Duodenal mucosa (tissue), 2 donors: ENCODE measurements at regions not wholly inside any gene's neighbourhood (a gene's known extent, or its start where the extent isn't known, plus 50 kb on each side); places are given as distances from the start of the nearest gene placed in this dataset.
"Not testable (repeated sequence)": the region's sequence is repeated elsewhere in the genome, so short reads cannot be mapped to it uniquely, and the experiment has no call there.

Experiments used
- H3K27ac ChIP-seq: one replicate; pipeline ENCODE4 v1.7.0; 2013; ENCODE audit warnings: low read depth, low read length
- H3K27me3 ChIP-seq, 2 donors: one replicate each; pipeline ENCODE4 v1.7.0; 2013; ENCODE audit warnings: low read length in 2 of 2, control low read depth in 1 of 2; ENCODE audit not compliant: insufficient read depth in 2 of 2, control insufficient read depth in 1 of 2
- H3K36me3 ChIP-seq, 2 donors: one replicate each; pipeline ENCODE4 v1.7.0; 2013; ENCODE audit warnings: low read length in 2 of 2, control low read depth in 1 of 2; ENCODE audit not compliant: insufficient read depth in 2 of 2, control insufficient read depth in 1 of 2
- H3K4me1 ChIP-seq, 2 donors: one replicate each; pipeline ENCODE4 v1.7.0; 2013; ENCODE audit warnings: low read length in 2 of 2, control low read depth in 1 of 2; ENCODE audit not compliant: insufficient read depth in 2 of 2, control insufficient read depth in 1 of 2
- H3K4me3 ChIP-seq, 2 donors: one replicate each; pipeline ENCODE4 v1.7.0; 2013; ENCODE audit warnings: low read length in 2 of 2, low read depth in 1 of 2
- H3K9ac ChIP-seq, 2 donors: one replicate each; pipeline ENCODE4 v1.7.0; 2013; ENCODE audit warnings: low read length in 2 of 2, low read depth in 1 of 2
- H3K9me3 ChIP-seq, 2 donors: one replicate each; pipeline ENCODE4 v1.7.0; 2013; ENCODE audit warnings: low read length in 2 of 2, control low read depth in 1 of 2; ENCODE audit not compliant: control insufficient read depth in 1 of 2

DNA sequence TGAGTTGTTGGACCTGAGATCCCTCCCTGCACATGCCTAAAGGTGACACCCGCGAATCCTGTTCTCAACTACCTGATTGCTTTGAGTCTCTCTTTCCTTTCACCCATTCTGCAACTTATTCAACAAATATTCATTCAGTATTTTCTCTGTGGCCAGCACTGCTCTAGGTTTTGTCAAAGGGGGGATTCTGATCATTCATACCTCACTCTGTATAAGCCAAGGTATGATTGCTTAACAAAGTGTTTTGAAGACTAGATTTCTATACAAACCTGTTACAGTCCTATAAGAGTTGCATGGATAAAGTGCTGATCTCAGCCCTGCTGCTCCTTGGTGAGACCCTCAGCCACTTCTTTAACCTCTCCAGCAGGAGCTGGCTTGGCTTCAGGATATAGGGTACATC lies 409.7 kb downstream of the KCNRG start:
- peaks cover 9 to 21% of the 10 kb centered on the region in 2 donors for H3K4me1 ChIP-seq
- H3K27ac ChIP-seq = no peak overlapping the region
- no peak overlapping the region for H3K4me3 ChIP-seq
- no peak overlapping the region for H3K9ac ChIP-seq
- no peaks in the 10 kb centered on the region for H3K27me3 ChIP-seq
- no peaks in the 10 kb centered on the region for H3K9me3 ChIP-seq
- no peaks in the 10 kb centered on the region for H3K36me3 ChIP-seq

DNA sequence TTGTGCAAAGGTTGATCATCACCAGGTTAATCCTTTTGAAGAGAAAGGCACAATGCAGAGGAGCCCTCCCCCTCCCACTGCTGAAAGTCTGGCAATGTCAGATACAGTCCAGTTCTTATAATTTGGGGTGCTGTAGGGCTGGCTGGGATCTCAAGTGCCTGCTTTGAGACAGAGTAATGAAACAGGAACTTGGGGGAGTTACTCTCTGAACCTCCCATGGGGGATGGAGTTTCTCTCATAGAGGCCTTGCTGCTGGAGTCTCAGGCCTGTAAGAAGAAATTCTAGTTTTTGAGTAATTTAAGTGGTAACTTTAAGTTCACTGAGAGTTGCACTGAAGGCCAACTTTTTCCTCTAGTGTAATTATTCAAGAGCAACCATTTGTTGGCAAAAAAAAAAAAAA lies 410.5 kb downstream of the KCNRG start:
- Histone ChIP-seq H3K4me3 (no peak overlapping the region), H3K27ac (no peak overlapping the region), H3K4me1 (peaks cover 9 to 21% of the 10 kb centered on the region in 2 donors)

DNA sequence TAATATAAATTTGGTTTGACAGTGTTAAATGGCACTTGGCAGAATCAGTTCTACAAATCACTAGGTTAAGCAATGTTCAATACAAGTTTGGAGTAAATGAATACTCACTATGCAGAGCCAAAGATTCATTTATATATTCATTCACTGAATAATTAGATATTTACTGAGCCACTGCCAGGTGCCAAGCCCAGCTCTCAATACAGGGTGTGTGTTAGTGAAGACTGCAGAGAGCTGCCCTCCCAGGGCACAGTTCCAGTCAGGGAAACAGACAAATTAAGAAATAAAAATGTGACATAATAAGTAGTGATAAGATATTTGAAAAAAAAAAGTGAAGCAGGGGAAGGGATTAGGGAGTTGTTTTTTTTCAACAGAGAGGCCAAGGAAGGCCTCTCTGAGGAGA lies 411.7 kb downstream of the KCNRG start:
- Histone ChIP-seq H3K27ac (no peak overlapping the region), H3K9me3 (no peaks in the 10 kb centered on the region), H3K9ac (no peak overlapping the region), H3K27me3 (no peaks in the 10 kb centered on the region), H3K4me1 (peaks cover 7 to 18% of the 10 kb centered on the region in 2 donors), H3K36me3 (no peaks in the 10 kb centered on the region), H3K4me3 (no peak overlapping the region)

More for the DNA sequence above, 410.5 kb downstream of the KCNRG start:
- Histone ChIP-seq H3K27me3 (no peaks in the 10 kb centered on the region), H3K36me3 (no peaks in the 10 kb centered on the region), H3K9me3 (no peaks in the 10 kb centered on the region), H3K9ac (no peak overlapping the region)

DNA sequence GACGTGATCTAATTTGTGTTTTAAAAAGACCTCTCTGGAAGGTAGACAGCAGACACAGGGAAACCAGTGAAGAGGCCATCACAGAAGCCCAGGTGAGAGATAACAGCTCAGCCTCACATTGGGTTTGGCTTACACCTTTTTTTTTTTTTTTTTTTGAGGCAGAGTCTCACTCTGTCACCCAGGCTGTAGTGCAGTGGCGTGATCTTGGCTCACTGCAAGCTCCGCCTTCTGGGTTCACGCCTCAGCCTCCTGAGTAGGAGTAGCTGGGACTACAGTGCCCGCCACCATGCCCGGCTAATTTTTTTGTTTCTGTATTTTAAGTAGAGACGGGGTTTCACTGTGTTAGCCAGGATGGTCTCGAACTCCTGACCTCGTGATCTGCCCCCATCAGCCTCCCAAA lies 412.3 kb downstream of the KCNRG start:
- peaks cover 2 to 13% of the 10 kb centered on the region in 2 donors for H3K4me1 ChIP-seq
- not testable (repeated sequence) for H3K9me3 ChIP-seq, H3K27ac ChIP-seq, H3K4me3 ChIP-seq, H3K9ac ChIP-seq, H3K27me3 ChIP-seq, H3K36me3 ChIP-seq

DNA sequence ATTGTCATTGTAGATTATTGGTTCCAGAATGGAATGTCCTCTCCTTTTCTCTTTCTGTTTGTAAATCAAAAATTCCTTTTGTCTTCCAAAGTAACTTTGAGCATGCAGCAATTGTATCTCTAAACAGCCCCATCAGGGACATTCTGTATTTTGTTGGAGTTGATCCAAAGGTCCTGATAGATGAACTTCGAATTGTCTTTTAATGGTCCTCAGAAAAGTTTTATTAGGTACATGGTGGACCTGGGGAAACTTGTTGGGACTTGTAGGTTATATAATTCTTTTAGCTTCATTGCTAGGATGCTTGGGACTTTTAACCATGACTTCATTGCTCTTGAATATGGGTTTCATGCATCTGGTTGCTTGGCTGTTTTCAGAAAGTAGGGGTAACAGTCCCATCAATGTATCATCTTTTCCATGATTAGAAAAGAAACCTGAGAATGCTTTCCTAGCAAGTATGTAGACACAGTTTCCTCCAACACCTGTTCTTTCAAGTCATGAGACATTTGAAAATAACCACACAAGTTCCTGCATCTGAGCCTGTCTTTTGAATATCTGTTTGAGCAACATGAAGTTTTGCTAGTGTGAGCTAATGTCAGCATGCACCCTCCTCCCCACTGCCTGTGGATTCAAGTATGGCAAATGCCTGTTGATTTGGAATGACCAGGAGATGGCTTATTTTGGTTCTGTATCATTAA lies 413.1 kb downstream of the KCNRG start:
- Histone ChIP-seq H3K4me3 (no peak overlapping the region), H3K36me3 (no peaks in the 10 kb centered on the region), H3K27ac (no peak overlapping the region), H3K9me3 (no peaks in the 10 kb centered on the region), H3K27me3 (no peaks in the 10 kb centered on the region), H3K9ac (no peak overlapping the region), H3K4me1 (peaks cover 0 to 10% of the 10 kb centered on the region in 2 donors)

DNA sequence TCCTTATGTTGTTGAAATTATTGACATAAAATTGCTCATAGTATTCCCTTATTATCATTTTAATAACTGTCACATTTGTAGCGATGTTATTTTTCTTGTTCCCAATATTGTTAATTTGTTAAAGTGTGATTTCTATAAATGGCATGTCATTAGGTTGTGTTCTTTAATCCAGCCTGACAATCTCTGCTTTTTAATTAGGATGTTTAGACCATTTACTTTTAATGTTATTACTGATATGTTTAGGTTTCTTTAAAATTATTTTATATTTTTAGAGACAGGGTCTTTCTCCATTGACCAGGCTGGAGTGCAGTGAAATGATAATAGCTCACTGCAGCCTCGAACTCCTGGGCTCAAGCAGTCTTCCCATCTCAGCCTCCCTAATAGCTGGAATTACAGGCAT lies 408.5 kb downstream of the DLEU7 start:
- Histone ChIP-seq H3K4me1 (no peaks in the 10 kb centered on the region), H3K4me3 (no peak overlapping the region), H3K36me3 (no peaks in the 10 kb centered on the region), H3K9ac (no peak overlapping the region), H3K27ac (no peak overlapping the region), H3K27me3 (no peaks in the 10 kb centered on the region), H3K9me3 (no peaks in the 10 kb centered on the region)

DNA sequence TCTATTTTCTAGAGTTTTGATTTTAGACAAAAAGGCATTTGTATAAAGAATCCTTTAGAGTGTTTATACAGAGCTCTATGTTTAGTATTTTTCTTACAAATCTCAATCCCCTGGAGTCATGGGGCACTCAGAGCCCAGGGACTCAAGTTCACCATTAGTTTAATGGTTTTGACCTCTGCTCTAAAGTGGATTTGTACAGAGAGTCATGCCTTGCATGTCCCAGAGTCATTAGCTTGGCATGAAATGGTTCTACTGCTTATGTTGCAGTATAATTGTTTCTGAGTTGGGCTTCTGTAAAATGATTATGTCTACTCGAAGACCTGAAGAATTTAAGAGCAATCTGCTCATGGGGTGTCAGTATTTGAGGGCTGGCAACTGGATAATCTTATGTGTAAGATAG lies 406.2 kb downstream of the DLEU7 start:
- no peak overlapping the region for H3K9ac ChIP-seq

DNA sequence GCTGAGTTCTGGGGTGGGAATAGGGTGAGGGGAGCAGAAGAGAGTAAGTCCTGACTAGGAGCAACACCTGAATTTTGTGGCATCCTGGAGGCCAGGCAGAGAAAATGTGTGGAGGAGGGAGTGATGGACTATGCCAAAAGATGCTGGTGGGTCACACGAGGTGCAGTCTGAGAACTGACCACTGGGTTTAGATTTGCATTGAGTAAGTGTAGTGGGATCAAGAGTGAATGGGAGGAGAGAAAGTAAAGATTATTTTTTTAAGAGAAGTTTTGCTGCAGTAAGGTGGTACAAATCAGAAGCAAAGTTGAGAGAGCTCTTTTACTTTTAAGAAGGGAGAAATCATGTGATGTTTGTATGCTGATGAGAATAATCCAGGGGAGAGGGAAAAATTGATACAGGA lies 405.1 kb downstream of the DLEU7 start:
- Histone ChIP-seq H3K4me1 (no peaks in the 10 kb centered on the region), H3K9ac (no peak overlapping the region), H3K36me3 (no peaks in the 10 kb centered on the region), H3K9me3 (no peaks in the 10 kb centered on the region), H3K4me3 (no peak overlapping the region), H3K27ac (no peak overlapping the region), H3K27me3 (no peaks in the 10 kb centered on the region)

More for the DNA sequence above, 406.2 kb downstream of the DLEU7 start:
- H3K27me3 ChIP-seq = no peaks in the 10 kb centered on the region
- no peak overlapping the region for H3K4me3 ChIP-seq
- no peaks in the 10 kb centered on the region for H3K9me3 ChIP-seq
- H3K36me3 ChIP-seq = no peaks in the 10 kb centered on the region
- H3K4me1 ChIP-seq = no peaks in the 10 kb centered on the region
- H3K27ac ChIP-seq = no peak overlapping the region

DNA sequence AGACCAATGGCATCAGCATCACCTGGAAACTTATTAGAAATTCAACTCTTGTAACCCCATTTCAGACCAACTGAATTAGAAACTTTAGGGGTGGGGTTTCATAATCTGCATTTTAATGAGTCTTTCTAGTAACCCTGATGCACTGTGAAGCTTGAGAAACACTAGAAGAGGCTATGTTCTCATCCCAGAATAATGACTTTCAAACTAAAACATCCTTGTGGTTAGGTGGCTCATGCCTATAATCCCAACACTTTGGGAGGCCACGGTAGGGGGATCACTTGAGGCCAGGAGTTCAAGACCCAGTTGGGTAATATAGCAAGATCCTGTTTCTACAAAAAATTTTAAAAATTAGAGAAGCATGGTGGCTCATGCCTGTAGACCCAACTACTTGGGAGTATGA lies 402.4 kb downstream of the DLEU7 start:
- Histone ChIP-seq H3K27me3 (no peaks in the 10 kb centered on the region), H3K4me3 (no peak overlapping the region), H3K9me3 (no peaks in the 10 kb centered on the region), H3K9ac (no peak overlapping the region), H3K4me1 (no peaks in the 10 kb centered on the region), H3K36me3 (no peaks in the 10 kb centered on the region), H3K27ac (no peak overlapping the region)

DNA sequence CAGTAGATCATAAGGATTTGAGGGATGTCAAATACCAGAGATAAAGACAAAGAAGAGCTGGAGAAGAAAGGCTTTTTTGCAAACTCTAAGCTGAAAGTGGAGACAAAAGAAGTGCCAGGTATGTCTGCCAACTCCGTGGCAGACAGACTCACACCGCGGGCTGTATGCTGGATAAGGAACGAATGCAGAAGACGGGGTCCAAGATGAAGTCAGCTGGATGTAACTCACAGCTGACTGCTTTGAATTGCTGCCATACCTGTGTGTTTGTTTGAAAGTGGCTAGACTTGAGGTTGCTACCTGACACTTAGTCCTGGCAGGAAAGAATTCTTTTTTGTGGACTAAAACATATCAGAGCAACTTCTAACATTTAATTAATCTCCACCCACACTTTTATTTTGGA lies 398.8 kb downstream of the DLEU7 start:
- no peaks in the 10 kb centered on the region for H3K4me1 ChIP-seq
- H3K36me3 ChIP-seq = no peaks in the 10 kb centered on the region
- H3K27ac ChIP-seq = no peak overlapping the region
- H3K9me3 ChIP-seq = no peaks in the 10 kb centered on the region
- H3K9ac ChIP-seq = no peak overlapping the region
- no peaks in the 10 kb centered on the region for H3K27me3 ChIP-seq
- H3K4me3 ChIP-seq = no peak overlapping the region

DNA sequence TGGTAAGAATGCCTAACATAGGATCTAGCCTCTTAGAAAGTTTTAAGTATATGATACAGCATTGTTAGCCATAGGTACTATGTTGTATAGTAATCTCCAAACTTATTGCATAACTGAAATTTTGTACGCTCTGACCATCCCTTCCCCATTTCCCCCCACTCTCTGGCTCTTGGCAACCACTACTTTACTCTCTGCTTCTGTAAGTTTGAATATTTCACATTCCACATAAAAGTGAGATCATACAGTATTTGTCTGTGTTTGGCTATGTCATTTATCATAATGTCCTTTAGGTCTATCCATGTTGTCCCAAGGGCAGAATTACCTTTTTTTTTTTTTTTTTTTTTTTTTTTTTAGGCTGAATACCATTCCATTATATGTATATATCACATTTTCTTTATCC lies 396.9 kb downstream of the DLEU7 start:
- Histone ChIP-seq H3K9ac (no peak overlapping the region), H3K4me3 (no peak overlapping the region), H3K27ac (no peak overlapping the region), H3K4me1 (no peaks in the 10 kb centered on the region), H3K27me3 (no peaks in the 10 kb centered on the region), H3K36me3 (no peaks in the 10 kb centered on the region), H3K9me3 (no peaks in the 10 kb centered on the region)
